LNCaP clone FGC (cell line): ENCODE measurements at regions not wholly inside any gene's neighbourhood (a gene's known extent, or its start where the extent isn't known, plus 50 kb on each side); places are given as distances from the start of the nearest gene placed in this dataset.

Experiments
- DNase-seq: peaks from one replicate; pipeline ENCODE4 v3.0.0-alpha.2; 2011; ENCODE audit warnings: low read depth
- H3K4me3 ChIP-seq: 2 replicates; pipeline ENCODE4 v1.5.1; 2011; ENCODE audit warnings: mild to moderate bottlenecking, low read depth, low read length, control low read depth
- CTCF ChIP-seq: IDR thresholded peaks from 2 replicates; pipeline ENCODE4 v1.5.1; 2012; ENCODE audit warnings: mild to moderate bottlenecking; ENCODE audit not compliant: control insufficient read depth, insufficient read depth; ENCODE audit errors: extremely low read depth

DNA sequence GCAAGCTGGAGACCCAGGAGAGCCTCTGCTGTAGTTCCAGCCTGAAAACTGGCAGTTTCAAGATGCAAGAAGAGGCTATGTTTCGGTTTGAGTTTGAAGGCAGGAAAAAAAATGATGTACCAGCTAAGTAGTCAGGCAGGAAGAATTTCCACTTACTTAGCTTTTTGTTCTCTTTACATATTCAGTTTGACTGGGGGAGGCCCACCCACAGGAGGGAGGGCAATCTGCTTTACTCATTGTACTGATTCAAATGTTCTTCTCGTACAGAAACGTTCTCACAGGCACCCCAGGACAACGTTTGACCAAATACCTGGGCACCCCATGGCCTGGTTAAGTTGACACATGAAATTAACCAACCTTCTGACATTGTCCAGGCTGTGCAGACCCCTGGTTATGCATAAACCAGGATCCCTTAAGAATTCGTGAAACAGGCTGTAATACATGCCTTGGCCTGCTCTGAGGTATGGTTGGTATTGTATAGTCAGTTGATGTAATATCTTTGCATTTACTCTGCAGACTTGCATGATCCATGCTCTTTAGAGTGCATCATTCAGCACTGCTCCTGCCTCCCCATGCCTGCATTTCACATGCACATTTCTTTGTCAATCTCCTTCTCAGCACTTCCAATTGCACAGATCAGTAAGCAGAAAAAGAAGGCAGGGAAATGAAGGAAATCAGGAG is 687.1 kb downstream of the TAF11L14 start:
- no peak overlapping the region for H3K4me3 ChIP-seq
- no peak for DNase-seq
- no peak for TF ChIP-seq CTCF

GRCh38 chr5:18323891-18324290 is 689.6 kb downstream of the TAF11L14 start:
- DNase-seq, result no peak
- no peak for TF ChIP-seq CTCF
- H3K4me3 ChIP-seq, result no peak overlapping the region

DNA sequence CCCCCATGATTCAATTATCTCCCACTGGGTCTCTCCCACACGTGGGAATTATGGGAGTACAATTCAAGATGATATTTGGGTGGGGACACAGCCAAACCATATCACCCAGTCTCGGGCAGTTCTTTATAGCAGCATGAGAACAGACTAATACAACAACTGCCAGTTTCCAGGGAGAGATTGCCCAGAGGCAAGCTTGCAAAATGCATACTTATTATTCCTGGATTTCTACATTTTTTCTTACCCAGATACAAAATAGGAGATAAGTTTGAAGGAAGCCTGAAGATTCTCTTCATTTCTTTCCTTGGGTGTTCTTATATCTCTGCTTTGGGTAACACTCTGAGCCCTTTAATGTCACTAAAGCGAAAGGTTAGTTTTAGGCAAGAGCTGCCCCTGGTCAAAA is 691.2 kb downstream of the TAF11L14 start:
- no peak for TF ChIP-seq CTCF
- H3K4me3 ChIP-seq, result no peak overlapping the region
- DNase-seq, result no peak

GRCh38 chr5:18329328-18329727 is 695.1 kb downstream of the TAF11L14 start:
- no peak overlapping the region for H3K4me3 ChIP-seq
- TF ChIP-seq CTCF, result no peak
- DNase-seq, result no peak

GRCh38 chr5:18333841-18334240 is 699.6 kb downstream of the TAF11L14 start:
- TF ChIP-seq CTCF, result no peak
- no peak for DNase-seq
- H3K4me3 ChIP-seq, result no peak overlapping the region

DNA sequence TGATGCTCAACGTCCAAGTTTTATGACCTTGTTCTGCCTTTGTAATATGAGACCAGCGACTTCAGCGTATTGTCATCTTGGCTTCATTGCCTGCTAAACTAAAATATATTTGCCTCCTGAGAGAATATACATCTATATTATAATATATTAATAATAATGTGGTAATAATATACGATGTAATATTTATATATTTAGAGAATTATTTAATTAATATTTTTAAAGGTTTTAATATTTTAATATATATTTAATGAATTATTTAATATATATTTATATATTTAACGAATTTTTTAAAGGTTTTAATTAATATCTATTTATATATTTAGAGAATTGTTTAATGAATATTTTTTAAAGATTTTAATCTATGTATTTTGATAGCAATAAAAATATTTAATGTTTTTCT is 700.7 kb downstream of the TAF11L14 start:
- TF ChIP-seq CTCF, result no peak
- no peak for DNase-seq
- H3K4me3 ChIP-seq, result no peak overlapping the region

DNA sequence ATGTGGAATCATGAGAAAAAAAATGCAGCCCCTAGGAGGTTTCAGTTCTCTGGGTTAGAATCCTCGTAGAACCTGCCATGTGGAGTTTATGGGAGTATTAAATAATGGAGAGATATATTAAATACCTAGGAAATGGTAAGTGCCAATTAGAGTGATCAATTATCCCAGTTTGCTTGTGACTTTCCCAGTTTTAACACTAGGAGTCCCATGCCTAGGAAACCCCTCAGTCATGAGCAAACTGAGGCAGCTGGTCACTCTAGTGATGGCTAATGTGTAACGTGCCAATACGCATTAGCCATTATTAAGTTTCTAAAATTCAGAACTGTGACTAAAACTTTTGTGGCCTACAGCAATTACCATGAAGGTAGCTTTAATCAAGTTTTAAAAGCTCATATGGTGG is 720.6 kb downstream of the TAF11L14 start:
- no peak overlapping the region for H3K4me3 ChIP-seq
- DNase-seq, result no peak
- no peak for TF ChIP-seq CTCF
